HG03064 (cell line): ENCODE measurements at regions not wholly inside any gene's neighbourhood (a gene's known extent, or its start where the extent isn't known, plus 50 kb on each side); places are given as distances from the start of the nearest gene placed in this dataset.

Experiments
- ATAC-seq: cut with Tn5 transposase; IDR thresholded peaks from one replicate; pipeline ENCODE4 v1.9.1; 2021; ENCODE audit warnings: low read depth; ENCODE audit not compliant: unreplicated experiment

GRCh38 chr2:122875091-122875865, 1119.8 kb downstream of the TSN start:
- no peak for ATAC-seq

DNA sequence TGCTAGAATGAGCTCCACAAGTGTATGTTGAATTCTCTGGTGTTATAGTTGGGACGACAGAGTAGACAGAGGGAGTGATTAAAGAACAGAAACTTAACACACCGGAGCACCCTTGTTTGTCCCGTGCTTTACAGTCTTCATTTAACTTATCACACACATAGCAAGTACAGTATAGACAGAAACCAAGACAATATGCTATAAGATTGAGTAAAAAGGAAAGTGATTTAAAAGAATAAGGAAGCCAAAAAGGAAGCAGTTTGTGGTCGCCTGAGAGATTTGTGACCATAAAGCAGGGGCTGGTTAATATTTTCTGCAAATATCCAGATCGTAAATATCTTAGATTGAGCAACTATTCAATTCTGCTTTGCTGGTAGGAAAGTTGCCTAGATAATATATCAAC, 1128.4 kb downstream of the TSN start:
- no peak for ATAC-seq

DNA sequence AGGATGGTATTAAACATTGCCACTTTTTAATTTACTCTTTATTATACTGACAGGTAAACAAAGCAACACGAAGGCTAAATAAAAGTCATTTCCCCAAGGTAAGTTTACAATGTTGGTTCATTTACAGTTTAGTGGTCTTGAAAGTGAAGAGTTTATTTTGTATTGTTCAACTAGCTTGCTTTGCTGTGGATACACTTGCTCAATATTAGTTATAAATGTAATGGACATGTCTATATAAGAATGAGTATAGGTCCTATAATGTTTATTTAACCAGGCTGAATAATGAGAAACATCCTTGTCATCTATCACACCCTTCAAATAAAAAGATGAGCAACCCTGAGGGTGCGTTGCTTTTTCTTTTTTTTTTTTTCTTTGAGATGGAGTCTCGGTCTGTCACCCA, 1129.4 kb downstream of the TSN start:
- no peak for ATAC-seq

DNA sequence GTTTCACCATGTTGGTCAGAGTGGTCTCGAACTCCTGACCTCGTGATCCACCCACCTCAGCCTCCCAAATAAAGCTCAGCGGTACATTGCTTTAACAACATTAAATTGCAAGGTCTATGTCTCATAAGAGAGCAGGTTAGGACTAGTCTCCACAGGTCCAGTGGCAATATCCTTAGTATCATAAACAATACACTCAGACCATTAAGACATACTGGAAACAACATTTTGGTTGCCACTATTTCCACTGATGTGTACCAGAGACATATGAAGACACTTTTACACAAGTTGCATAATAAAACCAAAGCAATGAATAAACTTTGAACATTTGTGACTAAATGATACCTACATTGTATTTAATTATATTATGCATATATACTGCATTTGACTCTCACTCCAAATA, 1130.0 kb downstream of the TSN start:
- no peak for ATAC-seq

- no peak for ATAC-seq
Observed at GRCh38 chr2:122886479-122887145, 1131.2 kb downstream of the TSN start.

- ATAC-seq, result no peak
Observed at GRCh38 chr2:122899614-122900013, 1125.5 kb upstream of the CNTNAP5 start.

DNA sequence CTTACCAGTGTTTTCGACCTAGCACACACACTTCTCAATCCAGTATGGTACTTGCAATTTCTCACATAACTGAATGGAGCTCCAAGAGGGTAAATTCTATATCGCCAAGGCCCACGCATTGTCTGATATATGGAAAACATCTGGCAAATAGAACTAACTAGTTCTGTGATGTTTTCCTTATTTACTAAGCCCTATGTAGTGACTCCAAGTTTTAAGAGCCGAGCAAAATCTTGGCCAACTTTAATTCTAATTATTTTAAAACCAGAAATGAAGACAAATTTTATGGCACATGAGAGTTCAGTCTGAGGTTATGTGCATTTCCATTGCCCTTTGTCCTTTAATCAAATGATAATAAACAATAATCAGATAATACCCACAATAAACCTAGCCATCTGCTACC, 1119.7 kb upstream of the CNTNAP5 start:
- ATAC-seq, result no peak

GRCh38 chr2:122908159-122908558, 1116.9 kb upstream of the CNTNAP5 start:
- ATAC-seq, result no peak

GRCh38 chr2:122927197-122927596, 1097.9 kb upstream of the CNTNAP5 start:
- no peak for ATAC-seq

- no peak for ATAC-seq
Observed at GRCh38 chr2:122927710-122928557, 1097.2 kb upstream of the CNTNAP5 start.

- no peak for ATAC-seq
Observed at GRCh38 chr2:122929347-122929746, 1095.7 kb upstream of the CNTNAP5 start.

GRCh38 chr2:122935506-122935905, 1089.6 kb upstream of the CNTNAP5 start:
- ATAC-seq, result no peak

DNA sequence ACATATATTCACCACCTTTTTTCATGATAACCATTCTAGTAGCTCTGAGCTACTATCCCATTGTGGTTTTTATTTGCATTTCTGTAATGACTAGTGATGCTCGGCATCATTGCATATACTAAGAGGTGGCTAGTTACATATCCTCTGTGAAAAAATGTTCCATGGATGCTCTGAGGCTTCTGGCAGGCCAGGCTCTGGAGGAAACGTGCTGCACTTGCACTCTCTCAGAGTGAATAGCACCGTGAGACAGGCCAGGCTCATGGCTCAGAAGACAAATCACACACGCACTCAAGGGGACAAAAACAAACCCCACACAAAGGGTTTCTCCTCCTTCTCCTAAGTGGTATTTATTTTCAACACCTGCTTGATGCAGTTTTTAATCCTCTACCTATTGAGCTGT, 1085.3 kb upstream of the CNTNAP5 start:
- no peak for ATAC-seq

DNA sequence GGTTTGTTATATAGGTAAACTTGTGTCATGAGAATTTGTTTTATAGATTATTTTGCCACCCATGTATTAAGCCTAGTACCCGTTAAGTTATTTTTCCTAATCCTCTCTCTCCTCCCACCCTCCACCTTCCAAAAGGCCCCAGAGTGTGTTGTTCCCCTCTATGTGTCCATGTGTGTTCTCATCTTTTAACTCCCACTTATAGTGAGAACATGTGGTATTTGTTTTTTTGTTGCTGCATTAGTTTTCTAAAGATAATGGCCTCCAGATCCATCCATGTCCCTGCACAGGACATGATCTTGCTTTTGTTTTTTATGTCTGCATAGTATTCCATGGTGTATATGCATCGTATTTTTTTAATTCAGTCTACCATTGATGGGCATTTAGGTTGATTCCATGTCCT, 1075.6 kb upstream of the CNTNAP5 start:
- ATAC-seq, result no peak

DNA sequence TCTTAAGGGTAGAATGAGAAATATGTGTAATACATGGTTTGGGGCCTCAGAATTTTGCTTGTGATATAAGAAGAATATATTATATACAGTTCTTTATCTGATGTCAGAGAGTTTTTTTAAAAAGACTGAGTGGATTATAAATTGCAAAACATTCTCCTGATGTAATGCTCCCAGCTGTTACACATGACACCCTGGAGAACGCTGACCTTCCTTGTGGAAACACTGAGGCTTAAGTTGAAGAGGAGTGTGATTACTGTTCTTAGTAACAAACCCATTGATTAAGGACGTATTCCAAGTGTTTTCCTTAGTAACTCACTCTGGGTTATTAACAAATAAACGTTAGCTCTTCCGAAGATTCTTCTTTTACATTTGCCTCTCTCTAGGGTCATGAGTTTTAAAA, 1069.3 kb upstream of the CNTNAP5 start:
- ATAC-seq, result no peak

- ATAC-seq, result no peak
Observed at GRCh38 chr2:122960759-122961641, 1064.1 kb upstream of the CNTNAP5 start.

DNA sequence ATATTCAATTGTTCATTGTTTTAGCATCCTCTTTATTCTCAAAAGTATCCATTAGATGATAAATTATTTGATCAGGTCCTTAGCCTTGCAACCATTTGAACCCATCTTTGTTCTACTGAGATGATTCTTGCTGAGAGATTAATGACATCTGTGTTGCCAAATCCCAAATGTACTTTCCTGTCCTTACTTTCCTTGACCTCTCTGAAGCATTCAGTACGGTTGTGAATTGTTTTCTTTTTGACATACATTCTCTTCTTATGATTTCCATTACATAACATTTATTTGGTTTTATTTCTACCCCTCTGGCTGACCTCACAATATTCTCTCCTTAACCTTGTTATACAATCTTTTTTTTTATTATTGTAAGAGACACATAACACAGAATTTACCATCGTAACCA, 1058.6 kb upstream of the CNTNAP5 start:
- ATAC-seq, result no peak

- no peak for ATAC-seq
Observed at GRCh38 chr2:122977580-122977979, 1047.5 kb upstream of the CNTNAP5 start.

DNA sequence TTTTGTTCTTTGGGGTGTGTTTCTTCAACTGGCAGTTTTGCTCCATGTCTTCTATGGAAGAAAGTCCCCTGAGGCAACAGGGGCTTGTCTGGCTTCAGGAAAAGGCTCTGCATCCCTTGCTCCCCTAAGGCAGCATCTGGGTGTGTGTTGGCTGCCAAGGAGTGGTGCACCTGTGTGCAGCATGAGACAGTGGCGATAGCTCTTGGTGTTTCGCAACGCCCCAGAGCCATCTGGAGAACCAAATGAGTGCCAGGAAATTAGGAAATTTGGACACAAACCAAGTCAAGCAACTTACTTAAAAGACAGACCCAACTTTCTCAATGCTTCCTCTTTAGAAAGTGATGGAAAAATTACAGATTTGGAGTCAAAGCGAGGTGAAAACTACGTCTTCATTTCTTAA, 1044.4 kb upstream of the CNTNAP5 start:
- no peak for ATAC-seq

DNA sequence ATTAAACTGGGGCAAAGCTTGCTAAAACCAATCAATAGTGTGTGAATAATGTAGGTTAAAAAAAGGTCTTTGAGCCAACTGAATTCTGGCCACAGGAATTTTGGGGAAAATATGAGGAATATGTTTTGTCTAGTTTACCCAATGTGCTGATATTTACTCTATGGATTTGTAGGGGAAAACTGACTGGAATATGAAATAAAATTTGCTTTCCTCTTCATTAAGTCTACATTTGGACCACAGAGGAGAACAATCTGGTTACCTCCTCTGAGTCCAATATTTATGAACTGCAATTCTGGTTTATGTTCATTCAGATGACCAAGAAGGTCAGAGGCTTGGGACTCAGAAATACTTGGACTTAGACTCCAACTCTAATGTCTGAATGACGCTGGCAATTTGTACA, 1042.2 kb upstream of the CNTNAP5 start:
- no peak for ATAC-seq
